Heart right ventricle (tissue), 16 donors: ENCODE measurements at regions not wholly inside any gene's neighbourhood (a gene's known extent, or its start where the extent isn't known, plus 50 kb on each side); places are given as distances from the start of the nearest gene placed in this dataset.
A peak's percentile ranks its signal among the peaks of the same experiment; 100 is the strongest.

Experiments used
- ATAC-seq, 8 donors: fragments of 200-7000 bp; cut with Tn5 transposase; one replicate each; pipeline ENCODE4 v1.9.1; 2020; ENCODE audit warnings: mild to moderate bottlenecking in 8 of 8, moderate library complexity in 8 of 8, moderate number of reproducible peaks in 1 of 8
- DNase-seq, 2 donors: peaks; one replicate each; pipeline ENCODE4 v3.0.0-alpha.2; 2020
- H3K27ac ChIP-seq, 10 donors: fragments of 200-600 bp; sonication (generic) in 2 of 10; one replicate each; pipeline versions ENCODE4 v1.5.0 to v1.8.0; 2020 to 2022; ENCODE audit warnings: mild to moderate bottlenecking in 3 of 10
- H3K27me3 ChIP-seq, 7 donors: fragments of 200-600 bp; one replicate each; pipeline ENCODE4 v1.8.0; 2021 to 2022; ENCODE audit warnings: mild to moderate bottlenecking in 2 of 7
- H3K36me3 ChIP-seq, 9 donors: fragments of 200-600 bp; sonication (generic) in 1 of 9; one replicate each; pipeline versions ENCODE4 v1.5.0 to v1.8.0; 2020 to 2022; ENCODE audit warnings: mild to moderate bottlenecking in 2 of 9
- H3K4me1 ChIP-seq, 9 donors: fragments of 200-600 bp; sonication (generic) in 1 of 9; one replicate each; pipeline versions ENCODE4 v1.5.0 to v1.8.0; 2020 to 2022; ENCODE audit warnings: mild to moderate bottlenecking in 4 of 9
- H3K4me3 ChIP-seq, 10 donors: fragments of 200-600 bp; sonication (generic) in 2 of 10; one replicate each; pipeline versions ENCODE4 v1.5.0 to v1.8.0; 2020 to 2022; ENCODE audit warnings: mild to moderate bottlenecking in 7 of 10, moderate library complexity in 2 of 10
- H3K9me3 ChIP-seq, 11 donors: fragments of 200-600 bp in 10 of 11; sonication (generic) in 2 of 11; one replicate each; pipeline versions ENCODE4 v1.5.0 to v1.8.0; 2013 to 2022; ENCODE audit warnings: mild to moderate bottlenecking in 2 of 11, control low read depth in 1 of 11, moderate library complexity in 1 of 11
- CTCF ChIP-seq, 9 donors: fragments of 200-600 bp; sonication (generic) in 2 of 9; IDR thresholded peaks; one replicate each; pipeline versions ENCODE4 v1.5.0 to v1.8.0; 2021 to 2022; ENCODE audit warnings: antibody characterized with exemption in 9 of 9, mild to moderate bottlenecking in 5 of 9, moderate library complexity in 1 of 9
- WGBS, 2 donors: extraction: QIAGEN DNeasy Blood & Tissue Kit; methylation state at CpG; one replicate each; pipeline ENCODE4 v1.1.7; 2013; ENCODE audit warnings: inconsistent platforms in 1 of 2; 5-methylcytosine and 5-hydroxymethylcytosine counted together
- intact Hi-C, 10 donors: fragments of 100-400 bp; cut with DNase I; formaldehyde crosslinking; loops; one replicate each; pipeline versions ENCODE4 v1.11.1 to v1.14.2; 2022
- donor health status: Arrhythmogenic right ventricular cardiomyopathy.
- donor health status: ischemic (EF 13 %, LVEDD 7.1; RV severe dilation, severe dysfunction).
- donor health status: healthy with polysubstance abuse.
- donor health status: DM: no; HTN: yes; CAD: no.
- donor health status: DM: no; HTN: no; CAD: no.
- donor health status: ischemic (EF 25% LVEDD 6.9; RV normal size, moderate dysfunction).
- donor health status: ischemic (EF 25% LVEDD 5.7; RV mildly dilated, moderate dysfunction).
- donor health status: healthy.
- donor health status: DM: yes; HTN: yes; CAD: no.
- donor health status: Ischemic cardiomyopathy.
- donor health status: ischemic (EF 35%, LVEDD 5.7; RV mildly dilated, moderate dysfunction).
- donor health status: nonischemic (EF 11% LVEDD 7.7; RV severe dilation, severe dysfunction).
- donor health status: DM: yes; HTN: yes; CAD: no.
- donor health status: PGD.
- donor health status: ischemic (EF 29% LVEDD 5.4; RV normal size, mild dysfunction).
- donor health status: nonischemic (EF 23%, LVEDD 6.1; RV moderate dilation, normal function).

- no peaks in the 10 kb centered on the region for H3K27me3 ChIP-seq
- ATAC-seq = no peak
- peaks cover 0 to 5% (median 0%) of the 10 kb centered on the region in 9 donors for H3K4me1 ChIP-seq
- no peak overlapping the region for H3K4me3 ChIP-seq
- no peaks in the 10 kb centered on the region for H3K36me3 ChIP-seq
- DNase-seq = no peak
- intact Hi-C loops = no loop called here
- no peak for TF ChIP-seq CTCF (IDR thresholded peaks at IDR 0.05)
- H3K27ac ChIP-seq = peak overlapping the region in 1 of 10 donors; percentile 39
- peaks cover 0 to 11% (median 0%) of the 10 kb centered on the region in 11 donors for H3K9me3 ChIP-seq
- 54 to 76% methylated on average over 3 of the region's 3 CpGs for WGBS, 2 donors
Measured at GRCh38 chr2:63658176-63658968, 69.6 kb downstream of the MDH1 start.

- Histone ChIP-seq H3K36me3 (no peaks in the 10 kb centered on the region), H3K9me3 (no peaks in the 10 kb centered on the region), H3K27me3 (no peaks in the 10 kb centered on the region), H3K27ac (no peak overlapping the region), H3K4me3 (no peak overlapping the region), H3K4me1 (peaks cover 0 to 5% (median 0%) of the 10 kb centered on the region in 9 donors)
- DNase-seq = no peak
- intact Hi-C loops = no loop called here
- TF ChIP-seq CTCF (IDR thresholded peaks at IDR 0.05) = no peak
- no peak for ATAC-seq
Measured at GRCh38 chr2:63660060-63660459, 71.3 kb downstream of the MDH1 start.

GRCh38 chr2:63661076-63661475 is 72.3 kb downstream of the MDH1 start:
- H3K27ac ChIP-seq = no peak overlapping the region
- intact Hi-C loops = no loop called here
- peaks cover 0 to 6% (median 0%) of the 10 kb centered on the region in 9 donors for H3K4me1 ChIP-seq
- no peak overlapping the region for H3K4me3 ChIP-seq
- no peak for TF ChIP-seq CTCF (IDR thresholded peaks at IDR 0.05)
- H3K9me3 ChIP-seq = no peaks in the 10 kb centered on the region
- H3K27me3 ChIP-seq = no peaks in the 10 kb centered on the region
- no peak for DNase-seq
- H3K36me3 ChIP-seq = no peaks in the 10 kb centered on the region
- ATAC-seq = no peak

GRCh38 chr2:63662028-63662804 is 73.5 kb downstream of the MDH1 start:
- TF ChIP-seq CTCF (IDR thresholded peaks at IDR 0.05) = no peak
- no peak for ATAC-seq

More at GRCh38 chr2:63662028-63662804, 73.5 kb downstream of the MDH1 start:
- intact Hi-C loops = no loop called here
- no peak for DNase-seq
- 78 to 83% methylated on average over 3 of the region's 3 CpGs for WGBS, 2 donors
- H3K9me3 ChIP-seq = no peaks in the 10 kb centered on the region
- peaks cover 0 to 7% (median 0%) of the 10 kb centered on the region in 9 donors for H3K4me1 ChIP-seq
- H3K27me3 ChIP-seq = no peaks in the 10 kb centered on the region
- no peak overlapping the region for H3K27ac ChIP-seq
- H3K4me3 ChIP-seq = no peak overlapping the region
- no peaks in the 10 kb centered on the region for H3K36me3 ChIP-seq
